ENCODE measurements at regions not wholly inside any gene's neighbourhood (a gene's known extent, or its start where the extent isn't known, plus 50 kb on each side); places are given as distances from the start of the nearest gene placed in this dataset.

GRCh38 chr10:4719036-4719435, 107.0 kb upstream of the AKR1E2 start:
- H2AK5ac ChIP-seq (ENCODE audit: insufficient read length, low read length): no peak overlapping the region
- H3K27ac ChIP-seq (ENCODE audit: insufficient read length, low read depth, low read length): no peak overlapping the region
- H2BK120ac ChIP-seq (ENCODE audit: low read depth, low read length, poor library complexity, severe bottlenecking): no peak overlapping the region
- Mint-ChIP-seq H3K9me3 (peaks cover 0 to 4% of the 10 kb centered on the region in 2 experiments; a peak in 1 of 5 replicates), H3K4me1 (peaks cover 7% of the 10 kb centered on the region in 2 experiments), H3K27me3 (ENCODE audit: low read depth) (peaks cover 2% of the 10 kb centered on the region; the same call in 1 of the 2 replicates), H3K27ac (no peak overlapping the region), H3K36me3 (ENCODE audit: insufficient read depth in 1 of 3, low read depth in 3 of 3) (peaks cover 0 to 4% (median 0%) of the 10 kb centered on the region in 3 experiments; a peak in 2 of 7 replicates), H3K4me3 (no peak overlapping the region)
- H3K9ac ChIP-seq (ENCODE audit: extremely low read depth, insufficient read length, low read length): no peak overlapping the region
- no peak overlapping the region for H3K4me2 ChIP-seq (ENCODE audit: insufficient read depth, insufficient read length, low read length)
- no peak overlapping the region for H3K18ac ChIP-seq (ENCODE audit: insufficient read length, low read depth, low read length)
- WGBS (ENCODE audit: extremely low coverage, insufficient read length, low lambda C conversion rate): no CpG with 5 or more reads among the region's 1 CpG
- H3K4ac ChIP-seq (ENCODE audit: low read depth, low read length): no peak overlapping the region
- no peak overlapping the region for H3K56ac ChIP-seq (ENCODE audit: insufficient read length, low read depth, low read length)
- H4K5ac ChIP-seq (ENCODE audit: insufficient read length, low read depth, low read length): no peak overlapping the region
- no peak overlapping the region for H2BK20ac ChIP-seq (ENCODE audit: low read depth, low read length, poor library complexity, severe bottlenecking)
- no peaks in the 10 kb centered on the region; the same call in 1 of the 2 replicates for H3K4me1 ChIP-seq (ENCODE audit: insufficient read depth, low read length)
- no peaks in the 10 kb centered on the region for H3K79me1 ChIP-seq (ENCODE audit: insufficient read depth, low read depth, low read length, poor library complexity, severe bottlenecking)
- H3K9me3 ChIP-seq (ENCODE audit: control insufficient read depth, low read depth, low read length): no peaks in the 10 kb centered on the region
- H4K91ac ChIP-seq (ENCODE audit: insufficient read length, low read depth, low read length): no peak overlapping the region
- H3K23ac ChIP-seq (ENCODE audit: insufficient read length, low read depth, low read length): no peak overlapping the region
- no peak overlapping the region for H2BK12ac ChIP-seq (ENCODE audit: insufficient read length, low read depth, low read length)
- H2BK5ac ChIP-seq (ENCODE audit: insufficient read length, low read length): no peak overlapping the region
- H3T11ph ChIP-seq (ENCODE audit: low read length): no peak overlapping the region
- TF ChIP-seq CTCF (conservative IDR thresholded peaks at IDR 0.05): no peak
- H4K8ac ChIP-seq (replicated peaks; ENCODE audit: insufficient read length, low read depth, low read length): no peak overlapping the region
- H2BK15ac ChIP-seq (ENCODE audit: low read depth, low read length): no peak overlapping the region
- no peak for DNase-seq
- no peaks in the 10 kb centered on the region for H3K27me3 ChIP-seq (ENCODE audit: insufficient read depth, low read length)
- H2AFZ ChIP-seq (ENCODE audit: low read length): no peak overlapping the region
- H3K14ac ChIP-seq (ENCODE audit: insufficient read depth, low read length): no peak overlapping the region
- no peaks in the 10 kb centered on the region for H4K20me1 ChIP-seq (ENCODE audit: control insufficient read depth, insufficient read depth, insufficient read length)
- H3K79me2 ChIP-seq (ENCODE audit: insufficient read depth, low read length): no peaks in the 10 kb centered on the region
- H3K23me2 ChIP-seq (ENCODE audit: insufficient read length, low read depth, low read length, poor library complexity, severe bottlenecking): no peaks in the 10 kb centered on the region
